ENCODE measurements at regions not wholly inside any gene's neighbourhood (a gene's known extent, or its start where the extent isn't known, plus 50 kb on each side); places are given as distances from the start of the nearest gene placed in this dataset.
"Not testable (repeated sequence)": the region's sequence is repeated elsewhere in the genome, so short reads cannot be mapped to it uniquely, and the experiment has no call there.

DNA sequence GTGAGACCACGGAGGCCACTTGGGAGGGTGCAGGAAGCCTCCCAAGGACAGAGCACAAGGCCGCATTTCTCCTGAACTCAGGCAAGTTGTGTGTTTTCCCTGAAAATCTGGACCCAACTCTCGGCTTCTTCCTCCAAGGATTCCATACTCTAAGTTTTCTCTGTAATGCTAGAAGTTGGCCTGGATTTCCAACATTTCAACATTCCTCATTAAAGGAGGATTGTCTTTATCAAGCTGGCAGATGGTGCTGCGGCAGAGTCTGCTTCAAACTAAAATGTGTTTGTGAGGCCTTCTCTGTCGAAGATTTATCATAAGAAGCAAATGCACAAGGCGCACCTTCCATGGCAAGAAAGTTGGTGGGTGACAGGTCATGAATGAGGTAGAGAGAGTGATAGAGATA lies 94.4 kb upstream of the SATB2 start:
- no peak overlapping the region for H3K27ac ChIP-seq
- TF ChIP-seq, protein P1, sequence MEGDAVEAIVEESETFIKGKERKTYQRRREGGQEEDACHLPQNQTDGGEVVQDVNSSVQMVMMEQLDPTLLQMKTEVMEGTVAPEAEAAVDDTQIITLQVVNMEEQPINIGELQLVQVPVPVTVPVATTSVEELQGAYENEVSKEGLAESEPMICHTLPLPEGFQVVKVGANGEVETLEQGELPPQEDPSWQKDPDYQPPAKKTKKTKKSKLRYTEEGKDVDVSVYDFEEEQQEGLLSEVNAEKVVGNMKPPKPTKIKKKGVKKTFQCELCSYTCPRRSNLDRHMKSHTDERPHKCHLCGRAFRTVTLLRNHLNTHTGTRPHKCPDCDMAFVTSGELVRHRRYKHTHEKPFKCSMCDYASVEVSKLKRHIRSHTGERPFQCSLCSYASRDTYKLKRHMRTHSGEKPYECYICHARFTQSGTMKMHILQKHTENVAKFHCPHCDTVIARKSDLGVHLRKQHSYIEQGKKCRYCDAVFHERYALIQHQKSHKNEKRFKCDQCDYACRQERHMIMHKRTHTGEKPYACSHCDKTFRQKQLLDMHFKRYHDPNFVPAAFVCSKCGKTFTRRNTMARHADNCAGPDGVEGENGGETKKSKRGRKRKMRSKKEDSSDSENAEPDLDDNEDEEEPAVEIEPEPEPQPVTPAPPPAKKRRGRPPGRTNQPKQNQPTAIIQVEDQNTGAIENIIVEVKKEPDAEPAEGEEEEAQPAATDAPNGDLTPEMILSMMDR (IDR thresholded peaks at IDR 0.05) = no peak
- TF ChIP-seq ZFX (IDR thresholded peaks at IDR 0.05; ENCODE audit: borderline replicate concordance) = no peak

GRCh38 chr2:199543606-199544172 lies 86.0 kb upstream of the SATB2 start:
- TF ChIP-seq, protein P1 (IDR thresholded peaks at IDR 0.05) = no peak
- TF ChIP-seq ZFX (IDR thresholded peaks at IDR 0.05; ENCODE audit: borderline replicate concordance) = no peak
- no peak overlapping the region for H3K27ac ChIP-seq

DNA sequence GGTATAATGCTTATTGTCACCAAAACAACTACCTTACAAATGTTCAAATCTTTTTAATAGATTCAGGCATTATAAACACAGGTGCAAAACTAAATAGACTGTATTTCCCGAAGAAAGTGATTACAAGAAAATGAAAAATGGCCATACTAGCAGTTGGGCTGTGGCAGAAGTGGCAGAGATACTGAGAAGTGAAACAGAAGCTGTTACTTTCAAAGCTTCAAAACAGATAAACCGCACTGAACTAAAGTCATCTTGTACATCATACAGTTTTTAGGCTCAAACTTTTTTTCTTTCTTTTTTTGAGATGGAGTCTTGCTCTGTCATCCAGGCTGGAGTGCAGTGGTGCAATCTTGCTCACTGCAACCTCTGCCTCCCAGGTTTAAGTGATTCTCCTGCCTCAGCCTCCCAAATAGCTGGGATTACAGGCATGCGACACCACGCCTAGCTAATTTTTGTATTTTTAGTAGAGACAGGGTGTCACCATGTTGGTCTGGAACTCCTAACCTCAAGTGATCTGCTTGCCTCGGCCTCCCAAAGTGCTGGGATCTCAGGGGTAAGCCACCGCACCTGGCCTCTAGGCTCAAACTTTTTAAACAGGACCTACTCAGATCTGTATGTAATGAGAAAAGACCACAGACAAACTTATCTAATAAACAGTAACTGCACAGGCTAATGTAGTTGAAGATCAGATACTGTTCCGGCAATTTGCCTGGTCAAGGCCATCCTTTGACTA lies 77.9 kb upstream of the SATB2 start:
- no peak for TF ChIP-seq ZFX (IDR thresholded peaks at IDR 0.05; ENCODE audit: borderline replicate concordance)
- TF ChIP-seq, protein P1 (IDR thresholded peaks at IDR 0.05) = no peak
- no peak overlapping the region for H3K27ac ChIP-seq

DNA sequence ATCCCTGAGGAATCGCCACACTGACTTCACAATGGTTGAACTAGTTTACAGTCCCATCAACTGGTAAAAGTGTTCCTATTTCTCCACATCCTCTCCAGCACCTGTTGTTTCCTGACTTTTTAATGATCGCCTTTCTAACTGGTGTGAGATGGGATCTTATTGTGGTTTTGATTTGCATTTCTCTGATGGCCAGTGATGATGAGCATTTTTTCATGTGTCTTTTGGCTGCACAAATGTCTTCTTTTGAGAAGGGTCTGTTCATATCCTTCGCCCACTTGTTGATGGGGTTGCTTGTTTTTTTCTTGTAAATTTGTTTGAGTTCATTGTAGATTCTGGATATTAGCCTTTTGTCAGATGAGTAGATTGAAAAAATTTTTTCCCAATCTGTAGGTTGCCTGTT lies 76.1 kb upstream of the SATB2 start:
- H3K27ac ChIP-seq = not testable (repeated sequence)

- no peak overlapping the region for H3K27ac ChIP-seq
- TF ChIP-seq ZFX (IDR thresholded peaks at IDR 0.05; ENCODE audit: borderline replicate concordance) = no peak
- TF ChIP-seq, protein P1 (IDR thresholded peaks at IDR 0.05) = no peak
These were observed 69.3 kb upstream of the SATB2 start for GRCh38 chr2:199527071-199527470.

- no peak for TF ChIP-seq ZFX (IDR thresholded peaks at IDR 0.05; ENCODE audit: borderline replicate concordance)
- TF ChIP-seq, protein P1 (IDR thresholded peaks at IDR 0.05) = no peak
- H3K27ac ChIP-seq = no peak overlapping the region
These were observed 67.2 kb upstream of the SATB2 start for GRCh38 chr2:199524689-199525574.

DNA sequence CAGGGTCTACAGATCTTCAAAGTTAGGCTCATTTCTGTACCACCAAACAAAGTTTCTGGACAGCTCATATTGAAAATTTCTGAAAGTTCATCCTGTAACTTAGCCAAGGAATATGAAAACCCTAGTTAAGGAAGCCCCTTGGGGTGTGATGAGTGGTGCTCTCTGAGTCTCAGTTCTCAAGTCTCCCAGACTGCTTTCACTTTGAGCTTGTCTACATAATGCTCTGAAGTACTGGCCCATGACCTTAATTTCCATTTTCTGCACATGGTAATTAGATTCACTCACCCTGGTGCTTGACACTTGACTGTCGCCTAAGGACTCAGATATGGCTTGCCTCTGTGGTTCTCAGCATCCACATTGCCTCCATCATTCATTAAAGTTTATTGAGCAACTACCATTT lies 51.7 kb upstream of the SATB2 start:
- no peak overlapping the region for H3K27ac ChIP-seq
- TF ChIP-seq ZFX (IDR thresholded peaks at IDR 0.05; ENCODE audit: borderline replicate concordance) = no peak
- TF ChIP-seq, protein P1 (IDR thresholded peaks at IDR 0.05) = no peak
